ENCODE measurements at regions not wholly inside any gene's neighbourhood (a gene's known extent, or its start where the extent isn't known, plus 50 kb on each side); places are given as distances from the start of the nearest gene placed in this dataset.

DNA sequence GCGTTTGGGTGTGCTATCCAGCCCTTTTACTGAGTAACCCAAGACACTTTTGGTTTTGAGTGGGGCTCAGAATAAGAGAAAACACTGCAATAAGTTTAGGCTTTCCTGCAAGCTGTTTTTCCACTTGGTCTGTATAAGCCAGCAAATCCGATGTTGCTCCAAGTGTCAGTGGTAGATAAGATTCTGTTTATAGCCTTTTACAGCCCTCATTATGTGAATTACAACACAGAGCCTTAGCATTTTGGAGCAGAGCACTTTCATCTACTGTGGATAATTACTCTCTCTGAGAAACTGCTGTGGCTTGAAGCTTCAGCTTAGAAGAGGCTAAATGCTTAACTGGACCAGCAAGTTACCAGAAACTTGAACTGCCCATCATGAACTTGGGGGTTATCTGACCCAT, 601.1 kb downstream of the JRKL start:
- TF ChIP-seq, protein P1, sequence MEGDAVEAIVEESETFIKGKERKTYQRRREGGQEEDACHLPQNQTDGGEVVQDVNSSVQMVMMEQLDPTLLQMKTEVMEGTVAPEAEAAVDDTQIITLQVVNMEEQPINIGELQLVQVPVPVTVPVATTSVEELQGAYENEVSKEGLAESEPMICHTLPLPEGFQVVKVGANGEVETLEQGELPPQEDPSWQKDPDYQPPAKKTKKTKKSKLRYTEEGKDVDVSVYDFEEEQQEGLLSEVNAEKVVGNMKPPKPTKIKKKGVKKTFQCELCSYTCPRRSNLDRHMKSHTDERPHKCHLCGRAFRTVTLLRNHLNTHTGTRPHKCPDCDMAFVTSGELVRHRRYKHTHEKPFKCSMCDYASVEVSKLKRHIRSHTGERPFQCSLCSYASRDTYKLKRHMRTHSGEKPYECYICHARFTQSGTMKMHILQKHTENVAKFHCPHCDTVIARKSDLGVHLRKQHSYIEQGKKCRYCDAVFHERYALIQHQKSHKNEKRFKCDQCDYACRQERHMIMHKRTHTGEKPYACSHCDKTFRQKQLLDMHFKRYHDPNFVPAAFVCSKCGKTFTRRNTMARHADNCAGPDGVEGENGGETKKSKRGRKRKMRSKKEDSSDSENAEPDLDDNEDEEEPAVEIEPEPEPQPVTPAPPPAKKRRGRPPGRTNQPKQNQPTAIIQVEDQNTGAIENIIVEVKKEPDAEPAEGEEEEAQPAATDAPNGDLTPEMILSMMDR (IDR thresholded peaks at IDR 0.05; ENCODE audit: low read depth, low read length) = no peak
- TF ChIP-seq EZH2phosphoT487 (IDR thresholded peaks at IDR 0.05; ENCODE audit: low read depth) = no peak

Measured in OCI-LY3 (cell line).